ENCODE measurements at regions not wholly inside any gene's neighbourhood (a gene's known extent, or its start where the extent isn't known, plus 50 kb on each side); places are given as distances from the start of the nearest gene placed in this dataset.
"Not testable (repeated sequence)": the region's sequence is repeated elsewhere in the genome, so short reads cannot be mapped to it uniquely, and the experiment has no call there.

DNA sequence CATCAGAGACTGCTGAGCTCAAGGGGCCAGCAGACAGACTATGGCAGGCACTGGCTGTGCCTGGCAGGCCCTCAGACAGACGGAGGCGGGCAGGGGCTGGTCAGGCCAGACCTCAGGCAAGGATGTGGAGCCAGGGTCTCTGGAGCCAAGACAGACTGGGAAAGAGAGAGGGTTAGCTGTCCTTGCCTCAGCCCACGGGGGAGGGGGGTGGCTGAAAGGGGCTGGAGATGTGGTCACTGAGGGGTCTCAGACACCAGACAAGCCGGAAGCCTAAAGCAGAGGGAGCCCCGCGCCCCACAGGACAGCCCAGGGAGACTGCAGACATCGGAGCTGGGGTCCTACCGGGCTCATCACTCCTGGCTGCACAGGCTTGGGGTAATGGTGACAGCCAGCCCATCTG lies 141.2 kb upstream of the FOXD4L5 start:
- Histone ChIP-seq H3K9me2 (no peaks in the 10 kb centered on the region), H3K27me3 (ENCODE audit: insufficient read depth) (no peaks in the 10 kb centered on the region), H2AFZ (ENCODE audit: low read depth) (no peak overlapping the region), H3K4me2 (no peak overlapping the region), H3K27ac (ENCODE audit: low read depth in 2 of 2, low read length in 1 of 2) (no peak overlapping the region), H3K4me3 (ENCODE audit: low read depth in 2 of 2, low read length in 1 of 2) (no peak overlapping the region), H3F3A (replicated peaks; ENCODE audit: insufficient read depth) (no peaks in the 10 kb centered on the region), H3K36me3 (replicated peaks in 1 of 2; ENCODE audit: control insufficient read depth in 1 of 2, insufficient read depth in 2 of 2, low read length in 1 of 2) (no peaks in the 10 kb centered on the region), H3K9ac (no peak overlapping the region), H3K79me2 (ENCODE audit: insufficient read depth) (no peaks in the 10 kb centered on the region), H3K9me3 (no peaks in the 10 kb centered on the region), H3K4me1 (ENCODE audit: control insufficient read depth in 1 of 2, insufficient read depth in 2 of 2, low read depth in 1 of 2, low read length in 1 of 2) (peaks cover 0 to 7% of the 10 kb centered on the region in 2 experiments; a peak in 1 of 4 replicates), H4K20me1 (ENCODE audit: insufficient read depth) (no peaks in the 10 kb centered on the region)
- CTCF ChIA-PET, result no interaction called here
- 0% methylated on average over 5 of the region's 8 CpGs for WGBS (ENCODE audit: low lambda C conversion rate)
- POLR2A ChIA-PET, result no interaction called here
- DNase-seq, result no peak
- TF ChIP-seq CTCF (IDR thresholded peaks at IDR 0.05) (no peak), YY1 (IDR thresholded peaks at IDR 0.05; ENCODE audit: low read depth) (no peak), POLR2AphosphoS5 (IDR thresholded peaks at IDR 0.05; ENCODE audit: low read depth, low read length) (no peak), FOSL2 (IDR thresholded peaks at IDR 0.05; ENCODE audit: borderline replicate concordance, low read depth) (no peak)

- H2AFZ ChIP-seq (ENCODE audit: low read depth); H3K9me3 ChIP-seq; H3K4me3 ChIP-seq (ENCODE audit: low read depth in 2 of 2, low read length in 1 of 2); H3K36me3 ChIP-seq (replicated peaks in 1 of 2; ENCODE audit: control insufficient read depth in 1 of 2, insufficient read depth in 2 of 2, low read length in 1 of 2); H3K9ac ChIP-seq; CTCF ChIA-PET; H3F3A ChIP-seq (replicated peaks; ENCODE audit: insufficient read depth); H3K4me2 ChIP-seq; POLR2A ChIA-PET; H3K27ac ChIP-seq (ENCODE audit: low read depth in 2 of 2, low read length in 1 of 2); H3K79me2 ChIP-seq (ENCODE audit: insufficient read depth); H4K20me1 ChIP-seq (ENCODE audit: insufficient read depth); H3K4me1 ChIP-seq (ENCODE audit: control insufficient read depth in 1 of 2, insufficient read depth in 2 of 2, low read depth in 1 of 2, low read length in 1 of 2); H3K27me3 ChIP-seq (ENCODE audit: insufficient read depth); DNase-seq; H3K9me2 ChIP-seq: not testable (repeated sequence)
- 20% methylated on average over 5 of the region's 5 CpGs for WGBS (ENCODE audit: low lambda C conversion rate)
Measured at GRCh38 chr9:65425183-65425582, 140.2 kb upstream of the FOXD4L5 start.

GRCh38 chr9:65424437-65424984 lies 139.5 kb upstream of the FOXD4L5 start:
- H3K36me3 ChIP-seq (replicated peaks in 1 of 2; ENCODE audit: control insufficient read depth in 1 of 2, insufficient read depth in 2 of 2, low read length in 1 of 2); POLR2A ChIA-PET; H3K4me2 ChIP-seq; H3K9ac ChIP-seq; H3K4me1 ChIP-seq (ENCODE audit: control insufficient read depth in 1 of 2, insufficient read depth in 2 of 2, low read depth in 1 of 2, low read length in 1 of 2); H4K20me1 ChIP-seq (ENCODE audit: insufficient read depth); H3K9me3 ChIP-seq; H3K9me2 ChIP-seq; H2AFZ ChIP-seq (ENCODE audit: low read depth); H3K4me3 ChIP-seq (ENCODE audit: low read depth in 2 of 2, low read length in 1 of 2); DNase-seq; H3F3A ChIP-seq (replicated peaks; ENCODE audit: insufficient read depth); H3K27ac ChIP-seq (ENCODE audit: low read depth in 2 of 2, low read length in 1 of 2); H3K27me3 ChIP-seq (ENCODE audit: insufficient read depth); CTCF ChIA-PET; H3K79me2 ChIP-seq (ENCODE audit: insufficient read depth): not testable (repeated sequence)
- WGBS (ENCODE audit: low lambda C conversion rate), result 12% methylated on average over 6 of the region's 8 CpGs

GRCh38 chr9:65423691-65424436 lies 138.9 kb upstream of the FOXD4L5 start:
- DNase-seq; CTCF ChIA-PET; H3K36me3 ChIP-seq (replicated peaks in 1 of 2; ENCODE audit: control insufficient read depth in 1 of 2, insufficient read depth in 2 of 2, low read length in 1 of 2); POLR2A ChIA-PET; H3K4me2 ChIP-seq; H3F3A ChIP-seq (replicated peaks; ENCODE audit: insufficient read depth); H3K9me3 ChIP-seq; H2AFZ ChIP-seq (ENCODE audit: low read depth); H3K27ac ChIP-seq (ENCODE audit: low read depth in 2 of 2, low read length in 1 of 2); H4K20me1 ChIP-seq (ENCODE audit: insufficient read depth); H3K4me1 ChIP-seq (ENCODE audit: control insufficient read depth in 1 of 2, insufficient read depth in 2 of 2, low read depth in 1 of 2, low read length in 1 of 2); H3K79me2 ChIP-seq (ENCODE audit: insufficient read depth); H3K9me2 ChIP-seq; H3K9ac ChIP-seq; H3K4me3 ChIP-seq (ENCODE audit: low read depth in 2 of 2, low read length in 1 of 2); H3K27me3 ChIP-seq (ENCODE audit: insufficient read depth): not testable (repeated sequence)
- 46% methylated on average over 13 of the region's 18 CpGs for WGBS (ENCODE audit: low lambda C conversion rate)

GRCh38 chr9:65422966-65423690 lies 138.1 kb upstream of the FOXD4L5 start:
- H3F3A ChIP-seq (replicated peaks; ENCODE audit: insufficient read depth); H3K9me2 ChIP-seq; H4K20me1 ChIP-seq (ENCODE audit: insufficient read depth); CTCF ChIA-PET; DNase-seq; H3K36me3 ChIP-seq (replicated peaks in 1 of 2; ENCODE audit: control insufficient read depth in 1 of 2, insufficient read depth in 2 of 2, low read length in 1 of 2); H3K9ac ChIP-seq; POLR2A ChIA-PET; H3K4me2 ChIP-seq; H3K27ac ChIP-seq (ENCODE audit: low read depth in 2 of 2, low read length in 1 of 2); H2AFZ ChIP-seq (ENCODE audit: low read depth); H3K27me3 ChIP-seq (ENCODE audit: insufficient read depth); H3K4me1 ChIP-seq (ENCODE audit: control insufficient read depth in 1 of 2, insufficient read depth in 2 of 2, low read depth in 1 of 2, low read length in 1 of 2); H3K9me3 ChIP-seq; H3K4me3 ChIP-seq (ENCODE audit: low read depth in 2 of 2, low read length in 1 of 2); H3K79me2 ChIP-seq (ENCODE audit: insufficient read depth): not testable (repeated sequence)
- WGBS (ENCODE audit: low lambda C conversion rate), result 39% methylated on average over 8 of the region's 13 CpGs

Measured in SK-N-SH (cell line).